GM23248 (cell line): ENCODE measurements at regions not wholly inside any gene's neighbourhood (a gene's known extent, or its start where the extent isn't known, plus 50 kb on each side); places are given as distances from the start of the nearest gene placed in this dataset.

Experiments
- DNase-seq: peaks from one replicate; pipeline ENCODE4 v3.0.0-alpha.2; 2015
- H2AFZ ChIP-seq: fragments of 200-600 bp; sonication (generic); 2 replicates; pipeline ENCODE4 v1.6.1; 2016; ENCODE audit warnings: antibody characterized with exemption
- H3F3A ChIP-seq: fragments of 200-600 bp; sonication (generic); 2 replicates; pipeline ENCODE4 v1.6.1; 2016; ENCODE audit warnings: mild to moderate bottlenecking, antibody characterized with exemption, mixed run types; ENCODE audit not compliant: insufficient read depth
- H3K27ac ChIP-seq: fragments of 200-600 bp; sonication (generic); 2 replicates; pipeline ENCODE4 v1.5.1; 2016; ENCODE audit warnings: mild to moderate bottlenecking
- H3K27me3 ChIP-seq: fragments of 200-600 bp; sonication (generic); replicated peaks from 2 replicates; pipeline ENCODE4 v1.6.1; 2016; ENCODE audit warnings: mild to moderate bottlenecking; ENCODE audit not compliant: insufficient read depth
- H3K36me3 ChIP-seq: fragments of 200-600 bp; sonication (generic); 2 replicates; pipeline ENCODE4 v1.6.1; 2016; ENCODE audit warnings: low read depth, mild to moderate bottlenecking
- H3K4me1 ChIP-seq: fragments of 200-600 bp; sonication (generic); 2 replicates; pipeline ENCODE4 v1.6.1; 2016; ENCODE audit warnings: mild to moderate bottlenecking; ENCODE audit not compliant: insufficient read depth
- H3K4me2 ChIP-seq: fragments of 200-600 bp; sonication (generic); one replicate; pipeline ENCODE4 v1.6.1; 2016; ENCODE audit warnings: mild to moderate bottlenecking; ENCODE audit not compliant: unreplicated experiment
- H3K4me3 ChIP-seq: fragments of 200-600 bp; sonication (generic); 2 replicates; pipeline ENCODE4 v1.5.1; 2016; ENCODE audit warnings: mild to moderate bottlenecking
- H3K79me2 ChIP-seq: fragments of 200-600 bp; sonication (generic); 2 replicates; pipeline ENCODE4 v1.6.1; 2016; ENCODE audit warnings: mild to moderate bottlenecking; ENCODE audit not compliant: insufficient read depth
- H3K9ac ChIP-seq: fragments of 200-600 bp; sonication (generic); 2 replicates; pipeline ENCODE4 v1.6.1; 2016; ENCODE audit warnings: mild to moderate bottlenecking
- H3K9me2 ChIP-seq: fragments of 200-600 bp; sonication (generic); 2 replicates; pipeline ENCODE4 v1.6.1; 2016; ENCODE audit warnings: mixed run types, mild to moderate bottlenecking, moderate library complexity; ENCODE audit not compliant: insufficient read depth
- H3K9me3 ChIP-seq: fragments of 200-600 bp; sonication (generic); one replicate; pipeline ENCODE4 v1.6.1; 2017; ENCODE audit warnings: low read depth
- H4K20me1 ChIP-seq: fragments of 200-600 bp; sonication (generic); 2 replicates; pipeline ENCODE4 v1.6.0; 2016; ENCODE audit not compliant: insufficient read depth
- EZH2 ChIP-seq: fragments of 200-600 bp; sonication (generic); IDR thresholded peaks from 2 replicates; pipeline ENCODE4 v1.6.1; 2018; ENCODE audit warnings: antibody characterized with exemption, mild to moderate bottlenecking; ENCODE audit not compliant: insufficient read depth, poor library complexity, severe bottlenecking
- EZH2phosphoT487 ChIP-seq: fragments of 200-600 bp; sonication (generic); IDR thresholded peaks from 2 replicates; pipeline ENCODE4 v1.6.1; 2018; ENCODE audit warnings: antibody characterized with exemption, moderate library complexity, mild to moderate bottlenecking, low read depth; ENCODE audit not compliant: insufficient read depth
- WGBS, 2 experiments: methylation state at CpG; one replicate each; pipeline ENCODE4 v1.1.6; 2015 to 2017; ENCODE audit warnings: low lambda C conversion rate in 2 of 2, low coverage in 1 of 2; ENCODE audit errors: missing lambda C conversion rate in 2 of 2; 5-methylcytosine and 5-hydroxymethylcytosine counted together
- in situ Hi-C: fragments of 300-500 bp; cut with MboI; formaldehyde crosslinking; loops from 2 replicates; pipeline ENCODE4 v1.15.0; 2020

GRCh38 chr3:14335774-14336748 lies 66.3 kb upstream of the SLC6A6 start:
- Histone ChIP-seq H3K4me1 (no peaks in the 10 kb centered on the region), H3K9ac (no peak overlapping the region), H3F3A (no peaks in the 10 kb centered on the region), H3K36me3 (no peaks in the 10 kb centered on the region), H3K79me2 (no peaks in the 10 kb centered on the region), H3K9me3 (no peaks in the 10 kb centered on the region), H3K27ac (no peak overlapping the region), H3K27me3 (peaks cover 26% of the 10 kb centered on the region), H2AFZ (no peak overlapping the region), H3K4me3 (no peak overlapping the region), H4K20me1 (no peaks in the 10 kb centered on the region), H3K4me2 (no peak overlapping the region), H3K9me2 (no peaks in the 10 kb centered on the region)
- in situ Hi-C loops: no loop called here
- DNase-seq: no peak
- 70 to 71% methylated on average over 10 of the region's 10 CpGs for WGBS, 2 experiments
- TF ChIP-seq EZH2: no peak
- TF ChIP-seq EZH2phosphoT487: no peak

DNA sequence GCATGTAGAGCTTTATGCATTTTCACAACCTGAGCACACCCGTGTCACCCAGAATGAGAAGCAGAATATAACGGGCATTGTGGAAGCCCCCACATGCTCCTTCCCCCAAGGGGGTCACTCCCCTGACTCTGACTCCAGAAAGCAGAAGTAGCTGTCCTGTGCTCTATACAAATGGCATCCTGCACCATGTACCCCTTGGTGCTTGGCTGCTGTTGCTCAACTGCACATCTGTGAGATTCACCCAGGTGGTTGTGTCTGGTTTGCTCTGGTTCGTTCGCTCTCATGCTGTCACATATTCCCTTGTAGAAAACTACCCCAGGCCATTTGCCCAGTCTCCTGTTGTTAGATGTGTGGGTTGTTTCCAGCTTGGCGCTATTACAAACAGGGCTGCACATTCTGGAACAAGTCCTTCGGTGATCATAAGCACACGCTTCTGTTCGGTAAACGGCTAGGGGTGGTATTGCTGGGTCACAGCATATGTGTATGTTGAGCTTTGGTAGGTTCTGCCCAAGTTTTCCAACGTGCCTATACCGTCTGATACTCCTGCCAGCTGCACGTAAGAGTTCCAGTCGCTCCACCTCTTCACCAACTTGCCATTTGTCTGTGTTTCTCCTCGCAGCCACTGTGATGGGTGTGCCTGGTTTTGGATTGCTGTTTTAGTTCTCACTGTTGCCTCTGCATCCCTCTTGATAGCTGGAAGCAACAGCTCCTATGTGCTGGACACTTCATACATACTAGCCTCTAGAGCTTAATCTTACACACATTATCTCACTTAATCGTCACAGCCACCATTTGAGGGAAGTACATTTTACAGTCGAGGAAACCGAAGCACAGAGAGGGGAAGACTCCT lies 65.4 kb upstream of the SLC6A6 start:
- Histone ChIP-seq H3K79me2 (no peaks in the 10 kb centered on the region), H3K9me2 (no peaks in the 10 kb centered on the region), H3K9me3 (no peaks in the 10 kb centered on the region), H3F3A (no peaks in the 10 kb centered on the region), H3K4me1 (no peaks in the 10 kb centered on the region), H3K4me3 (no peak overlapping the region), H3K27me3 (peaks cover 26% of the 10 kb centered on the region), H2AFZ (no peak overlapping the region), H4K20me1 (no peaks in the 10 kb centered on the region), H3K9ac (no peak overlapping the region), H3K27ac (no peak overlapping the region), H3K36me3 (no peaks in the 10 kb centered on the region), H3K4me2 (no peak overlapping the region)
- in situ Hi-C loops: no loop called here
- TF ChIP-seq EZH2phosphoT487 (no peak), EZH2 (no peak)
- no peak for DNase-seq
- WGBS, 2 experiments: 29 to 33% methylated on average over 17 of the region's 17 CpGs

DNA sequence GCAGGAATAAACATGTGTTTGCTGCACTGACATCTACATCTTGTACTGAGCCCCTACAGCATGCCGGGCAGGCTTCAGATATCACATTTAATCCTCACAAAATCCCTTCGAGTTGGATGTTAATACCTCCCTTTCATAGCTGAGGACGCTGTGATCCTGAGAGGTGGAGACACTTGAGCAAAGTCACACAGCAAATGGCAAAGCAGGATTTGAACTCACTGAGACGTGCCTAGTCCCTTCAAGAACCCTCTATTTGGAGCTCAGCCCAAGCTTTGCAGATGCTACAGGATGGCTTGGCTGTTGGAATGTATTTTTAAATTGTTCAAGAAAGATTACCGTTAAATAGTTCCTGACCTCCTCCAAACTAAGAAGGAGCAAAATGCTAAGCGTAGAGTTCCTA lies 64.6 kb upstream of the SLC6A6 start:
- no peak overlapping the region for H3K4me3 ChIP-seq
- H3K27me3 ChIP-seq: peaks cover 26% of the 10 kb centered on the region
- H4K20me1 ChIP-seq: no peaks in the 10 kb centered on the region
- no peak for TF ChIP-seq EZH2
- TF ChIP-seq EZH2phosphoT487: no peak
- H3K4me2 ChIP-seq: no peak overlapping the region
- in situ Hi-C loops: no loop called here
- 44 to 46% methylated on average over 6 of the region's 6 CpGs for WGBS, 2 experiments
- H3K9me2 ChIP-seq: no peaks in the 10 kb centered on the region
- no peak overlapping the region for H3K27ac ChIP-seq
- no peaks in the 10 kb centered on the region for H3K36me3 ChIP-seq
- H3K9ac ChIP-seq: no peak overlapping the region
- no peak overlapping the region for H2AFZ ChIP-seq
- no peaks in the 10 kb centered on the region for H3K9me3 ChIP-seq
- H3F3A ChIP-seq: no peaks in the 10 kb centered on the region
- DNase-seq: no peak
- H3K79me2 ChIP-seq: no peaks in the 10 kb centered on the region
- H3K4me1 ChIP-seq: no peaks in the 10 kb centered on the region

- in situ Hi-C loops: no loop called here
- no peaks in the 10 kb centered on the region for H3K9me3 ChIP-seq
- H3K79me2 ChIP-seq: no peaks in the 10 kb centered on the region
- H3K4me2 ChIP-seq: no peak overlapping the region
- no peak for TF ChIP-seq EZH2phosphoT487
- TF ChIP-seq EZH2: no peak
- no peak overlapping the region for H2AFZ ChIP-seq
- no peaks in the 10 kb centered on the region for H4K20me1 ChIP-seq
- H3K9me2 ChIP-seq: no peaks in the 10 kb centered on the region
- no peak for DNase-seq
- 68% methylated on average over 4 of the region's 4 CpGs for WGBS, 2 experiments
- no peak overlapping the region for H3K27ac ChIP-seq
- no peak overlapping the region for H3K9ac ChIP-seq
- peaks cover 26% of the 10 kb centered on the region for H3K27me3 ChIP-seq
- H3K36me3 ChIP-seq: no peaks in the 10 kb centered on the region
- H3K4me3 ChIP-seq: no peak overlapping the region
- no peaks in the 10 kb centered on the region for H3K4me1 ChIP-seq
- H3F3A ChIP-seq: no peaks in the 10 kb centered on the region
Measured at GRCh38 chr3:14338242-14338641, 64.2 kb upstream of the SLC6A6 start.
